SK-N-MC (cell line): ENCODE measurements at regions not wholly inside any gene's neighbourhood (a gene's known extent, or its start where the extent isn't known, plus 50 kb on each side); places are given as distances from the start of the nearest gene placed in this dataset.

ENCODE experiments used
- EZH2 ChIP-seq: fragments of 200-600 bp; sonication (generic); IDR thresholded peaks from one replicate; pipeline ENCODE4 v1.6.1; 2017; ENCODE audit warnings: antibody characterized with exemption
- FOXP2 ChIP-seq: optimal IDR thresholded peaks from 2 replicates; pipeline ENCODE3; 2011; ENCODE audit warnings: mild to moderate bottlenecking, moderate library complexity; ENCODE audit not compliant: insufficient read depth; ENCODE audit errors: extremely low read length, control extremely low read depth
- POLR2AphosphoS5 ChIP-seq: IDR thresholded peaks from 2 replicates; pipeline ENCODE4 v1.6.1; 2012; ENCODE audit warnings: mild to moderate bottlenecking, low read depth, low read length, borderline replicate concordance

DNA sequence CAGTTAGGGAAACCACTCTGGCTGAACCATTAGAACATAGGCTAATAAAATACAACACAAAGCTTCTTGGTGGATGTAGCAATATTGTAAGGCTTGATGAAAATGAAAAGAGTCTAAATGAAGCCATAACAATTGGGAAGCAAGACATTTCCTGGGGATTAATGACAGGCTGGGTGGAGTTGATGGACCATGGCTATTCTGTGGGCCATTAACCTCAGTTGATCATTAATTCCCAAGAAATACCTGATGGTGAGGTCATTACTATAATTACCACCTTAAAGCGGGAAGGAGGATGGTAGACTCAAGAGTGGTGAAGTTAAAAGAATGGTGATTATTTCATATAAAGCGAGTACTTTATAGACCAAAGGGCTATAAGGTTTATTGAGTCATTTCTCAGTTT lies 455.8 kb upstream of the MAP3K7 start:
- TF ChIP-seq POLR2AphosphoS5: no peak
- TF ChIP-seq EZH2: no peak
- TF ChIP-seq FOXP2: no peak
